CD8-positive, alpha-beta memory T cell (primary cell): ENCODE measurements at regions not wholly inside any gene's neighbourhood (a gene's known extent, or its start where the extent isn't known, plus 50 kb on each side); places are given as distances from the start of the nearest gene placed in this dataset.
"Not testable (repeated sequence)": the region's sequence is repeated elsewhere in the genome, so short reads cannot be mapped to it uniquely, and the experiment has no call there.

ENCODE experiments used
- CTCF ChIA-PET: fragments of 350-600 bp; sonication (Branson Sonifier 250); formaldehyde crosslinking; loops from one replicate; lab custom pipeline; 2021; ENCODE audit warnings: antibody characterized with exemption; lab: Charles Lee
- POLR2A ChIA-PET: fragments of 350-600 bp; sonication (Branson Sonifier 250); formaldehyde crosslinking; loops from one replicate; lab custom pipeline; 2021; ENCODE audit warnings: antibody characterized with exemption; lab: Charles Lee
- DNase-seq, 5 donors: peaks; one replicate each; pipeline versions ENCODE4 v3.0.0 to v3.0.0-alpha.2; 2020 to 2022; ENCODE audit warnings: mixed read lengths in 1 of 5
- H3K27ac ChIP-seq: one replicate; pipeline ENCODE4 v1.7.0; 2013; ENCODE audit warnings: low read depth, mild to moderate bottlenecking, low read length, moderate library complexity
- H3K27me3 ChIP-seq: 2 replicates; pipeline ENCODE4 v1.7.0; 2013; ENCODE audit warnings: low read length, mild to moderate bottlenecking; ENCODE audit not compliant: insufficient read depth, poor library complexity, severe bottlenecking
- H3K36me3 ChIP-seq: 2 replicates; pipeline ENCODE4 v1.7.0; 2013; ENCODE audit warnings: mild to moderate bottlenecking, low read length, moderate library complexity; ENCODE audit not compliant: insufficient read depth
- H3K4me1 ChIP-seq: 2 replicates; pipeline ENCODE4 v1.7.0; 2013; ENCODE audit warnings: mild to moderate bottlenecking, low read length, moderate library complexity; ENCODE audit not compliant: insufficient read depth
- H3K4me3 ChIP-seq: 2 replicates; pipeline ENCODE4 v1.7.0; 2013; ENCODE audit warnings: mild to moderate bottlenecking, low read length
- H3K9me3 ChIP-seq: 2 replicates; pipeline ENCODE4 v1.7.0; 2013; ENCODE audit warnings: mild to moderate bottlenecking, low read length
- H3K27ac Mint-ChIP-seq, 8 donors: one replicate each; pipeline ENCODE4 v1.8.0; 2020 to 2021; ENCODE audit warnings: mixed read lengths in 8 of 8, mild to moderate bottlenecking in 6 of 8, inconsistent platforms in 3 of 8, moderate library complexity in 3 of 8
- H3K27me3 Mint-ChIP-seq, 2 donors: one replicate each; pipeline ENCODE4 v1.8.0; 2020 to 2021; ENCODE audit warnings: mixed read lengths in 2 of 2, mild to moderate bottlenecking in 1 of 2, moderate library complexity in 1 of 2
- H3K36me3 Mint-ChIP-seq, 3 donors: one replicate each; pipeline ENCODE4 v1.8.0; 2020 to 2021; ENCODE audit warnings: mixed read lengths in 3 of 3, inconsistent platforms in 1 of 3, mild to moderate bottlenecking in 1 of 3
- H3K4me1 Mint-ChIP-seq, 3 donors: one replicate each; pipeline ENCODE4 v1.8.0; 2020 to 2021; ENCODE audit warnings: mixed read lengths in 3 of 3, inconsistent platforms in 1 of 3, mild to moderate bottlenecking in 1 of 3
- H3K4me3 Mint-ChIP-seq, 7 donors: one replicate each; pipeline ENCODE4 v1.8.0; 2020 to 2021; ENCODE audit warnings: mixed read lengths in 7 of 7, mild to moderate bottlenecking in 6 of 7, moderate library complexity in 4 of 7, inconsistent platforms in 2 of 7
- H3K9me3 Mint-ChIP-seq, 5 donors: one replicate each; pipeline ENCODE4 v1.8.0; 2020 to 2022; ENCODE audit warnings: mixed read lengths in 5 of 5, mild to moderate bottlenecking in 3 of 5, moderate library complexity in 2 of 5, inconsistent platforms in 1 of 5

- no peaks in the 10 kb centered on the region for H3K9me3 ChIP-seq
- no peaks in the 10 kb centered on the region for H3K27me3 ChIP-seq
- CTCF ChIA-PET = no interaction called here
- no peaks in the 10 kb centered on the region for H3K36me3 ChIP-seq
- Mint-ChIP-seq H3K4me3 (no peak overlapping the region), H3K36me3 (no peaks in the 10 kb centered on the region), H3K9me3 (peaks cover 4 to 18% (median 6%) of the 10 kb centered on the region in 5 donors), H3K27me3 (no peaks in the 10 kb centered on the region), H3K27ac (peak overlapping the region in 2 of 8 donors; percentile 7 to 63), H3K4me1 (no peaks in the 10 kb centered on the region)
- DNase-seq = no peak
- H3K4me1 ChIP-seq = no peaks in the 10 kb centered on the region
- no peak overlapping the region for H3K4me3 ChIP-seq
- no peak overlapping the region for H3K27ac ChIP-seq
- POLR2A ChIA-PET = no interaction called here
These were observed 788.3 kb upstream of the SLITRK5 start for GRCh38 chr13:86882835-86883234.

- Mint-ChIP-seq H3K27me3 (no peaks in the 10 kb centered on the region), H3K4me1 (no peaks in the 10 kb centered on the region), H3K36me3 (no peaks in the 10 kb centered on the region), H3K4me3 (no peak overlapping the region), H3K9me3 (peaks cover 0 to 21% (median 10%) of the 10 kb centered on the region in 5 donors), H3K27ac (no peak overlapping the region)
- POLR2A ChIA-PET = no interaction called here
- Histone ChIP-seq H3K27me3 (no peaks in the 10 kb centered on the region), H3K27ac (no peak overlapping the region), H3K9me3 (no peaks in the 10 kb centered on the region), H3K36me3 (no peaks in the 10 kb centered on the region), H3K4me1 (no peaks in the 10 kb centered on the region), H3K4me3 (no peak overlapping the region)
- CTCF ChIA-PET = no interaction called here
- no peak for DNase-seq
These were observed 778.8 kb upstream of the SLITRK5 start for GRCh38 chr13:86892330-86892729.

- DNase-seq = no peak
- no peak overlapping the region for H3K27ac Mint-ChIP-seq
These were observed 770.3 kb upstream of the SLITRK5 start for GRCh38 chr13:86900906-86901305.

GRCh38 chr13:86906127-86906874 is 764.9 kb upstream of the SLITRK5 start:
- peaks cover 0 to 5% (median 0%) of the 10 kb centered on the region in 5 donors for H3K9me3 Mint-ChIP-seq
- H3K27ac Mint-ChIP-seq = no peak overlapping the region
- H3K27me3 ChIP-seq = no peaks in the 10 kb centered on the region
- ChIA-PET POLR2A (no interaction called here), CTCF (no interaction called here)
- H3K36me3 ChIP-seq = no peaks in the 10 kb centered on the region
- H3K4me3 Mint-ChIP-seq = no peak overlapping the region
- no peak for DNase-seq
- no peak overlapping the region for H3K4me3 ChIP-seq
- no peak overlapping the region for H3K27ac ChIP-seq
- H3K4me1 ChIP-seq = no peaks in the 10 kb centered on the region
- peaks cover 0 to 1% (median 0%) of the 10 kb centered on the region in 3 donors for H3K36me3 Mint-ChIP-seq
- H3K9me3 ChIP-seq = no peaks in the 10 kb centered on the region
- H3K27me3 Mint-ChIP-seq = no peaks in the 10 kb centered on the region
- H3K4me1 Mint-ChIP-seq = no peaks in the 10 kb centered on the region

More at GRCh38 chr13:86900906-86901305, 770.3 kb upstream of the SLITRK5 start:
- no peaks in the 10 kb centered on the region for H3K27me3 Mint-ChIP-seq
- Histone ChIP-seq H3K4me3 (no peak overlapping the region), H3K27me3 (no peaks in the 10 kb centered on the region), H3K27ac (no peak overlapping the region), H3K36me3 (no peaks in the 10 kb centered on the region), H3K4me1 (no peaks in the 10 kb centered on the region), H3K9me3 (no peaks in the 10 kb centered on the region)
- H3K4me3 Mint-ChIP-seq = no peak overlapping the region
- no peaks in the 10 kb centered on the region for H3K4me1 Mint-ChIP-seq
- H3K36me3 Mint-ChIP-seq = no peaks in the 10 kb centered on the region
- CTCF ChIA-PET = no interaction called here
- peaks cover 0 to 12% (median 5%) of the 10 kb centered on the region in 5 donors for H3K9me3 Mint-ChIP-seq
- POLR2A ChIA-PET = no interaction called here

GRCh38 chr13:86907156-86907555 is 764.0 kb upstream of the SLITRK5 start:
- H3K4me1 Mint-ChIP-seq = no peaks in the 10 kb centered on the region
- DNase-seq = no peak
- no peak overlapping the region for H3K27ac Mint-ChIP-seq
- Histone ChIP-seq H3K27me3 (no peaks in the 10 kb centered on the region), H3K4me3 (no peak overlapping the region), H3K4me1 (no peaks in the 10 kb centered on the region), H3K27ac (no peak overlapping the region), H3K9me3 (no peaks in the 10 kb centered on the region), H3K36me3 (no peaks in the 10 kb centered on the region)
- peaks cover 0 to 1% (median 0%) of the 10 kb centered on the region in 3 donors for H3K36me3 Mint-ChIP-seq
- CTCF ChIA-PET = no interaction called here
- H3K4me3 Mint-ChIP-seq = no peak overlapping the region
- H3K27me3 Mint-ChIP-seq = no peaks in the 10 kb centered on the region
- peaks cover 0 to 5% (median 1%) of the 10 kb centered on the region in 5 donors for H3K9me3 Mint-ChIP-seq
- POLR2A ChIA-PET = no interaction called here

- no peaks in the 10 kb centered on the region for H3K9me3 ChIP-seq
- no peak overlapping the region for H3K4me3 ChIP-seq
- no peaks in the 10 kb centered on the region for H3K4me1 Mint-ChIP-seq
These were observed 761.9 kb upstream of the SLITRK5 start for GRCh38 chr13:86909318-86909717.

GRCh38 chr13:86914757-86915156 is 756.4 kb upstream of the SLITRK5 start:
- H3K27ac Mint-ChIP-seq = no peak overlapping the region
- H3K4me1 ChIP-seq = no peaks in the 10 kb centered on the region
- no peak overlapping the region for H3K4me3 Mint-ChIP-seq
- no peak overlapping the region for H3K27ac ChIP-seq
- H3K36me3 Mint-ChIP-seq = peaks cover 0 to 8% (median 2%) of the 10 kb centered on the region in 3 donors
- POLR2A ChIA-PET = no interaction called here
- no peaks in the 10 kb centered on the region for H3K36me3 ChIP-seq
- peaks cover 7 to 19% (median 9%) of the 10 kb centered on the region in 5 donors for H3K9me3 Mint-ChIP-seq
- no peaks in the 10 kb centered on the region for H3K27me3 Mint-ChIP-seq
- CTCF ChIA-PET = no interaction called here
- DNase-seq = no peak
- no peaks in the 10 kb centered on the region for H3K4me1 Mint-ChIP-seq
- H3K27me3 ChIP-seq = no peaks in the 10 kb centered on the region
- H3K9me3 ChIP-seq = no peaks in the 10 kb centered on the region
- H3K4me3 ChIP-seq = no peak overlapping the region

More at GRCh38 chr13:86909318-86909717, 761.9 kb upstream of the SLITRK5 start:
- peaks cover 0 to 4% (median 1%) of the 10 kb centered on the region in 3 donors for H3K36me3 Mint-ChIP-seq
- H3K36me3 ChIP-seq = no peaks in the 10 kb centered on the region
- no peak for DNase-seq
- ChIA-PET POLR2A (no interaction called here), CTCF (no interaction called here)
- H3K27ac ChIP-seq = no peak overlapping the region
- H3K4me1 ChIP-seq = no peaks in the 10 kb centered on the region
- H3K27me3 ChIP-seq = no peaks in the 10 kb centered on the region
- H3K27ac Mint-ChIP-seq = no peak overlapping the region
- no peaks in the 10 kb centered on the region for H3K27me3 Mint-ChIP-seq
- H3K4me3 Mint-ChIP-seq = no peak overlapping the region
- peaks cover 0 to 6% (median 5%) of the 10 kb centered on the region in 5 donors for H3K9me3 Mint-ChIP-seq

GRCh38 chr13:86917438-86917837 is 753.7 kb upstream of the SLITRK5 start:
- CTCF ChIA-PET, H3K4me1 Mint-ChIP-seq, H3K27ac ChIP-seq, H3K9me3 ChIP-seq, H3K27me3 ChIP-seq, H3K36me3 ChIP-seq, H3K27ac Mint-ChIP-seq, H3K36me3 Mint-ChIP-seq, POLR2A ChIA-PET, H3K4me3 Mint-ChIP-seq, H3K27me3 Mint-ChIP-seq, H3K4me1 ChIP-seq, H3K4me3 ChIP-seq, DNase-seq: not testable (repeated sequence)
- peaks cover 7 to 19% (median 8%) of the 10 kb centered on the region in 5 donors for H3K9me3 Mint-ChIP-seq
